ENCODE measurements at regions not wholly inside any gene's neighbourhood (a gene's known extent, or its start where the extent isn't known, plus 50 kb on each side); places are given as distances from the start of the nearest gene placed in this dataset.

DNA sequence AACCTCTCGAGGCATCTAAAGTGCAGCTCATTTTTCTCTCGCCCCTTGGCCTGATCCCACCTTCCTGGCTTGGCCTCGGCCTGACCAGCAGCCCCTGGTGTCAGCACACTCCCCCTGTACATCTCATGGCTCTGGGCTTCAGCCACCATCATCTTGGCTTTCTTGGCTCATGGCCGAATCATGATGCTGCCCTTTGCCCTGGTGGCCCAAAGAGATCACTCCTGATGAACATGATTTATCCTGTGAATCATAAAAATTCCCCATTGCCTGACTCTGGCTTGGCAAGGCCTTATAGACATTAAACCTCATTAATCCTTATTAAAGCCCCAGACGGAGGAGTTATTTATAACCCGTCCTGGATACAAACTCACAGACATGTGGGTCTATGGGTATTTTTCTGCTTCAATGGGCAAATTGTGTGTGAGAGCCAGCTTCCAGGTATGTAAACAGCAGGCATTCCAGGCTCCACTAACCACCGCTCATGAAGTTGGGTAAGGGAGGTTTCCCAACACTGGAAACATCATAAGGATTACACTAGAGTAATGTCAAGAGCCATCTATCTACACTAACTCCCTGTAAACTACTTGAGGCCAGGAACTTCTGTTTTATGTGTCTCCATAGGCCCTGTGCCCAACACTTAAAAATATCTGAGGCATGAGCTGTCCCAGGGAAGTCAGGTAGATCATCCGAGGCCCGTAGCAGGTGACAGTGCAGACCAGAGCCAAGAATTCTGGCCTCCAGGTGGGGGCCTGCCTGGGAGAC lies 171.2 kb downstream of the TTC8 start:
- no peak for TF ChIP-seq POLR2AphosphoS5 (IDR thresholded peaks at IDR 0.05; ENCODE audit: low read depth, low read length)
- no peak for TF ChIP-seq FOXP2 (optimal IDR thresholded peaks at IDR 0.05; ENCODE audit: borderline replicate concordance, extremely low read depth, extremely low read length, insufficient read depth)
- TF ChIP-seq TAF1 (IDR thresholded peaks at IDR 0.05; ENCODE audit: borderline replicate concordance, insufficient read depth, low read length), result no peak
- TF ChIP-seq, protein P1, sequence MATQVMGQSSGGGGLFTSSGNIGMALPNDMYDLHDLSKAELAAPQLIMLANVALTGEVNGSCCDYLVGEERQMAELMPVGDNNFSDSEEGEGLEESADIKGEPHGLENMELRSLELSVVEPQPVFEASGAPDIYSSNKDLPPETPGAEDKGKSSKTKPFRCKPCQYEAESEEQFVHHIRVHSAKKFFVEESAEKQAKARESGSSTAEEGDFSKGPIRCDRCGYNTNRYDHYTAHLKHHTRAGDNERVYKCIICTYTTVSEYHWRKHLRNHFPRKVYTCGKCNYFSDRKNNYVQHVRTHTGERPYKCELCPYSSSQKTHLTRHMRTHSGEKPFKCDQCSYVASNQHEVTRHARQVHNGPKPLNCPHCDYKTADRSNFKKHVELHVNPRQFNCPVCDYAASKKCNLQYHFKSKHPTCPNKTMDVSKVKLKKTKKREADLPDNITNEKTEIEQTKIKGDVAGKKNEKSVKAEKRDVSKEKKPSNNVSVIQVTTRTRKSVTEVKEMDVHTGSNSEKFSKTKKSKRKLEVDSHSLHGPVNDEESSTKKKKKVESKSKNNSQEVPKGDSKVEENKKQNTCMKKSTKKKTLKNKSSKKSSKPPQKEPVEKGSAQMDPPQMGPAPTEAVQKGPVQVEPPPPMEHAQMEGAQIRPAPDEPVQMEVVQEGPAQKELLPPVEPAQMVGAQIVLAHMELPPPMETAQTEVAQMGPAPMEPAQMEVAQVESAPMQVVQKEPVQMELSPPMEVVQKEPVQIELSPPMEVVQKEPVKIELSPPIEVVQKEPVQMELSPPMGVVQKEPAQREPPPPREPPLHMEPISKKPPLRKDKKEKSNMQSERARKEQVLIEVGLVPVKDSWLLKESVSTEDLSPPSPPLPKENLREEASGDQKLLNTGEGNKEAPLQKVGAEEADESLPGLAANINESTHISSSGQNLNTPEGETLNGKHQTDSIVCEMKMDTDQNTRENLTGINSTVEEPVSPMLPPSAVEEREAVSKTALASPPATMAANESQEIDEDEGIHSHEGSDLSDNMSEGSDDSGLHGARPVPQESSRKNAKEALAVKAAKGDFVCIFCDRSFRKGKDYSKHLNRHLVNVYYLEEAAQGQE (IDR thresholded peaks at IDR 0.05; ENCODE audit: insufficient read depth in 1 of 2, low read depth in 2 of 2, low read length in 2 of 2), result no peak
- TF ChIP-seq SIN3A (IDR thresholded peaks at IDR 0.05; ENCODE audit: borderline replicate concordance, insufficient read depth, low read length), result no peak

DNA sequence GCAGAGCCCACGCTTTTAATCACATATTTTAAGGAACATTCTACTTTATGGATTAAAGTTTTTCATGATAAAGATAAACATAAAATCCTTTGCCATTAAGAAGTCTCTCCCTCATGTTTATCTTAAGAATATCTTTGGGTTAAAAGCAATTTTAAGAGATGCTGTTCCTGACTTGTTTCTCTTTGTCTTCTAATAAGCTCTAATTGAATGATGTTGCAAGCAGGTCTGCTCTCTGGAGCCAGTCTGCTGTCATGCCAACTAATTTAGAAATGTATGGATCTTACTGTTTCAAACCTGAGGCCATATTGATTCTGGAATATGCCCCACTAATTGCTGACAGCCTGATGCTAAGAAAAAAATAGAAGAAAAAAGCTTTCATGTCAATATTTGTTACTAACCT lies 173.6 kb downstream of the TTC8 start:
- TF ChIP-seq POLR2AphosphoS5 (IDR thresholded peaks at IDR 0.05; ENCODE audit: low read depth, low read length), result no peak
- TF ChIP-seq, protein P1 (IDR thresholded peaks at IDR 0.05; ENCODE audit: insufficient read depth in 1 of 2, low read depth in 2 of 2, low read length in 2 of 2), result no peak
- no peak for TF ChIP-seq TAF1 (IDR thresholded peaks at IDR 0.05; ENCODE audit: borderline replicate concordance, insufficient read depth, low read length)
- TF ChIP-seq FOXP2 (optimal IDR thresholded peaks at IDR 0.05; ENCODE audit: borderline replicate concordance, extremely low read depth, extremely low read length, insufficient read depth), result no peak
- TF ChIP-seq SIN3A (IDR thresholded peaks at IDR 0.05; ENCODE audit: borderline replicate concordance, insufficient read depth, low read length), result no peak

DNA sequence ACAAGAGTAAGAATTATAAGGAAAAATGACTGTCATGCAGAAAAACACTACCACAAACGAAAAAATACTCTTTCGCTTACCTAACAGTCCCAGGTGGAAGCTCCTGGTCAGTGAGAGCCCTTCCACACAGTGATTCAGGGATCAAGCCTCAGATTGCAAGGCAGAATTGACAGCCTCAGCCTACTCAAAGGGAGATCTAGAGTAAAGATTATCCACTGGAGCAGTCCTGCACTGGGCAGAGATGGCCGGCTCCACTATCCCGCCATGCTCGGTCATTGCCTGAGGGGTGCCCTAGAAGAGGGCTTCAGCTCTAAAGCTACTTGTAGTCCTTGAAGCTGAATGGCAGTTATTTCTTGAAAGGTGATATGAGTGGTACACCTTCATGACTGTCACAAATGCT lies 174.7 kb downstream of the TTC8 start:
- TF ChIP-seq SIN3A (IDR thresholded peaks at IDR 0.05; ENCODE audit: borderline replicate concordance, insufficient read depth, low read length) (no peak), FOXP2 (optimal IDR thresholded peaks at IDR 0.05; ENCODE audit: borderline replicate concordance, extremely low read depth, extremely low read length, insufficient read depth) (no peak), TAF1 (IDR thresholded peaks at IDR 0.05; ENCODE audit: borderline replicate concordance, insufficient read depth, low read length) (no peak), POLR2AphosphoS5 (IDR thresholded peaks at IDR 0.05; ENCODE audit: low read depth, low read length) (no peak)
- TF ChIP-seq, protein P1 (IDR thresholded peaks at IDR 0.05; ENCODE audit: insufficient read depth in 1 of 2, low read depth in 2 of 2, low read length in 2 of 2), result no peak

GRCh38 chr14:89000007-89000942 lies 175.8 kb downstream of the TTC8 start:
- TF ChIP-seq SIN3A (IDR thresholded peaks at IDR 0.05; ENCODE audit: borderline replicate concordance, insufficient read depth, low read length) (no peak), POLR2AphosphoS5 (IDR thresholded peaks at IDR 0.05; ENCODE audit: low read depth, low read length) (no peak), TAF1 (IDR thresholded peaks at IDR 0.05; ENCODE audit: borderline replicate concordance, insufficient read depth, low read length) (no peak), FOXP2 (optimal IDR thresholded peaks at IDR 0.05; ENCODE audit: borderline replicate concordance, extremely low read depth, extremely low read length, insufficient read depth) (no peak)
- TF ChIP-seq, protein P1 (IDR thresholded peaks at IDR 0.05; ENCODE audit: insufficient read depth in 1 of 2, low read depth in 2 of 2, low read length in 2 of 2), result no peak
